ENCODE measurements at regions not wholly inside any gene's neighbourhood (a gene's known extent, or its start where the extent isn't known, plus 50 kb on each side); places are given as distances from the start of the nearest gene placed in this dataset.

- TF ChIP-seq CTCF (IDR thresholded peaks at IDR 0.05) = no peak
- TF ChIP-seq EP300 (IDR thresholded peaks at IDR 0.05) = no peak
- no peak for TF ChIP-seq POLR2A (IDR thresholded peaks at IDR 0.05)
Measured at GRCh38 chr15:27627623-27628022, 471.5 kb downstream of the OCA2 start.

Measured in ovary (tissue), 3 donors.